Neuronal stem cell (in vitro differentiated cells): ENCODE measurements at regions not wholly inside any gene's neighbourhood (a gene's known extent, or its start where the extent isn't known, plus 50 kb on each side); places are given as distances from the start of the nearest gene placed in this dataset.
"Not testable (repeated sequence)": the region's sequence is repeated elsewhere in the genome, so short reads cannot be mapped to it uniquely, and the experiment has no call there.

Source experiments
- DNase-seq: peaks from one replicate; pipeline ENCODE4 v3.0.0-alpha.2; 2013; ENCODE audit warnings: low spot score
- H2AFZ ChIP-seq: one replicate; pipeline ENCODE4 v1.6.1; 2013; ENCODE audit warnings: mild to moderate bottlenecking, low read length, inconsistent platforms
- H2AK5ac ChIP-seq: 2 replicates; pipeline ENCODE4 v1.6.1; 2013; ENCODE audit warnings: low read depth, mild to moderate bottlenecking, inconsistent platforms, low read length, moderate library complexity, mixed read lengths
- H2BK120ac ChIP-seq: 2 replicates; pipeline ENCODE4 v1.6.1; 2013; ENCODE audit warnings: low read depth, mild to moderate bottlenecking, inconsistent platforms, low read length, moderate library complexity, mixed read lengths
- H2BK12ac ChIP-seq: one replicate; pipeline ENCODE4 v1.6.1; 2013; ENCODE audit warnings: low read length, inconsistent platforms
- H2BK15ac ChIP-seq: 2 replicates; pipeline ENCODE4 v1.6.1; 2013; ENCODE audit warnings: mild to moderate bottlenecking, low read length, inconsistent platforms, mixed read lengths
- H2BK5ac ChIP-seq: one replicate; pipeline ENCODE4 v1.6.1; 2013; ENCODE audit warnings: inconsistent platforms, mild to moderate bottlenecking, low read length, moderate library complexity
- H3K14ac ChIP-seq: one replicate; pipeline ENCODE4 v1.6.1; 2013; ENCODE audit warnings: low read length, inconsistent platforms
- H3K18ac ChIP-seq: 2 replicates; pipeline ENCODE4 v1.6.1; 2013; ENCODE audit warnings: low read length, inconsistent platforms
- H3K23ac ChIP-seq: 2 replicates; pipeline ENCODE4 v1.6.1; 2013; ENCODE audit warnings: low read depth, mild to moderate bottlenecking, mixed read lengths, low read length, inconsistent platforms; ENCODE audit not compliant: poor library complexity
- H3K27ac ChIP-seq: replicated peaks from 3 replicates; pipeline ENCODE4 v1.5.1; 2013; ENCODE audit warnings: low read length, inconsistent platforms
- H3K27me3 ChIP-seq, 3 experiments: 2 replicates each; pipeline ENCODE4 v1.6.1; 2013; ENCODE audit warnings: low read length in 3 of 3, mild to moderate bottlenecking in 2 of 3, inconsistent platforms in 1 of 3, low read depth in 1 of 3, mixed read lengths in 1 of 3, moderate library complexity in 1 of 3; ENCODE audit not compliant: control insufficient read depth in 3 of 3, insufficient read depth in 3 of 3
- H3K36me3 ChIP-seq, 2 donors: replicated peaks in 1 of 2; 2 replicates each; pipeline ENCODE4 v1.6.1; 2013; ENCODE audit warnings: low read length in 2 of 2; ENCODE audit not compliant: control insufficient read depth in 2 of 2, insufficient read depth in 2 of 2
- H3K4ac ChIP-seq: 2 replicates; pipeline ENCODE4 v1.6.1; 2013; ENCODE audit warnings: inconsistent platforms, mild to moderate bottlenecking, low read length, moderate library complexity
- H3K4me1 ChIP-seq, 2 donors: 1 replicate in 1 of 2; 2 replicates in 1 of 2; pipeline ENCODE4 v1.6.1; 2013; ENCODE audit warnings: low read length in 2 of 2, low read depth in 1 of 2; ENCODE audit not compliant: control insufficient read depth in 2 of 2, insufficient read depth in 1 of 2
- H3K4me2 ChIP-seq: one replicate; pipeline ENCODE4 v1.6.1; 2013; ENCODE audit warnings: mild to moderate bottlenecking, low read length, inconsistent platforms; ENCODE audit not compliant: insufficient read depth, poor library complexity, severe bottlenecking
- H3K4me3 ChIP-seq, 2 donors: 2 replicates each; pipeline ENCODE4 v1.5.1; 2013; ENCODE audit warnings: low read length in 2 of 2, mild to moderate bottlenecking in 2 of 2, inconsistent platforms in 1 of 2, moderate library complexity in 1 of 2
- H3K79me1 ChIP-seq: one replicate; pipeline ENCODE4 v1.6.1; 2013; ENCODE audit warnings: low read depth, mild to moderate bottlenecking, inconsistent platforms, low read length, moderate library complexity
- H3K9ac ChIP-seq: one replicate; pipeline ENCODE4 v1.6.1; 2013; ENCODE audit warnings: mild to moderate bottlenecking, low read depth, low read length, inconsistent platforms; ENCODE audit not compliant: poor library complexity
- H3K9me3 ChIP-seq, 2 donors: replicated peaks in 1 of 2; 2 replicates each; pipeline versions ENCODE3 to v1.6.1; 2013; ENCODE audit warnings: low read length in 2 of 2, mild to moderate bottlenecking in 2 of 2, inconsistent platforms in 1 of 2, low read depth in 1 of 2, mixed read lengths in 1 of 2, moderate library complexity in 1 of 2; ENCODE audit not compliant: control insufficient read depth in 2 of 2, insufficient read depth in 1 of 2
- H4K8ac ChIP-seq: one replicate; pipeline ENCODE4 v1.6.1; 2013; ENCODE audit warnings: low read depth, mild to moderate bottlenecking, inconsistent platforms, low read length, moderate library complexity
- H4K91ac ChIP-seq: one replicate; pipeline ENCODE4 v1.6.1; 2013; ENCODE audit warnings: low read length, low read depth, mild to moderate bottlenecking, inconsistent platforms; ENCODE audit not compliant: poor library complexity
- WGBS, 2 donors: extraction: QIAGEN DNeasy Blood & Tissue Kit; methylation state at CpG; one replicate each; pipeline ENCODE4 v1.1.7; 2013; ENCODE audit warnings: missing lambda C conversion rate in 2 of 2, mixed read lengths in 1 of 2; ENCODE audit not compliant: insufficient read length in 2 of 2, insufficient replicate concordance in 1 of 2; ENCODE audit errors: extremely low coverage in 2 of 2; 5-methylcytosine and 5-hydroxymethylcytosine counted together

GRCh38 chr3:194888062-194888461 lies 202.4 kb downstream of the FAM43A start:
- not testable (repeated sequence) for H4K8ac ChIP-seq, H3K4me2 ChIP-seq, H2BK120ac ChIP-seq, DNase-seq, H3K9ac ChIP-seq, H3K4me1 ChIP-seq, H3K4me3 ChIP-seq, H3K79me1 ChIP-seq, H2AK5ac ChIP-seq, H3K4ac ChIP-seq, H3K9me3 ChIP-seq, H3K27me3 ChIP-seq, H2BK15ac ChIP-seq, H3K27ac ChIP-seq, H3K14ac ChIP-seq, H2BK12ac ChIP-seq, H4K91ac ChIP-seq, H2AFZ ChIP-seq, H2BK5ac ChIP-seq, H3K36me3 ChIP-seq, H3K23ac ChIP-seq, H3K18ac ChIP-seq
- no CpG with 5 or more reads among the region's 3 CpGs for WGBS, 2 donors

GRCh38 chr3:194888916-194889315 lies 203.2 kb downstream of the FAM43A start:
- H2AK5ac ChIP-seq = no peak overlapping the region
- H3K4me2 ChIP-seq = no peak overlapping the region
- no peak overlapping the region for H2AFZ ChIP-seq
- H3K4me3 ChIP-seq = no peak overlapping the region
- H4K91ac ChIP-seq = no peak overlapping the region
- H4K8ac ChIP-seq = no peak overlapping the region
- H2BK15ac ChIP-seq = no peak overlapping the region
- no peaks in the 10 kb centered on the region for H3K36me3 ChIP-seq
- H3K79me1 ChIP-seq = no peaks in the 10 kb centered on the region
- no CpG with 5 or more reads among the region's 3 CpGs for WGBS, 2 donors
- no peak overlapping the region for H3K4ac ChIP-seq
- H3K23ac ChIP-seq = no peak overlapping the region
- H2BK5ac ChIP-seq = no peak overlapping the region
- no peak overlapping the region for H3K27ac ChIP-seq
- peaks cover 0 to 2% of the 10 kb centered on the region in 2 donors for H3K9me3 ChIP-seq
- no peaks in the 10 kb centered on the region for H3K4me1 ChIP-seq
- H3K18ac ChIP-seq = no peak overlapping the region
- H2BK120ac ChIP-seq = no peak overlapping the region
- no peaks in the 10 kb centered on the region for H3K27me3 ChIP-seq
- H3K9ac ChIP-seq = no peak overlapping the region
- H3K14ac ChIP-seq = no peak overlapping the region
- H2BK12ac ChIP-seq = no peak overlapping the region
- DNase-seq = no peak

GRCh38 chr3:194890091-194890490 lies 204.4 kb downstream of the FAM43A start:
- H2AFZ ChIP-seq = no peak overlapping the region
- H2BK15ac ChIP-seq = no peak overlapping the region
- H3K27me3 ChIP-seq = no peaks in the 10 kb centered on the region
- no peak overlapping the region for H3K4me2 ChIP-seq
- WGBS, 2 donors = no CpG with 5 or more reads among the region's 7 CpGs
- H3K36me3 ChIP-seq = no peaks in the 10 kb centered on the region
- no peak overlapping the region for H3K9ac ChIP-seq
- no peak overlapping the region for H3K14ac ChIP-seq
- H3K23ac ChIP-seq = no peak overlapping the region
- no peak for DNase-seq
- no peak overlapping the region for H2AK5ac ChIP-seq
- no peaks in the 10 kb centered on the region for H3K4me1 ChIP-seq
- no peak overlapping the region for H2BK120ac ChIP-seq
- H2BK12ac ChIP-seq = no peak overlapping the region
- H3K9me3 ChIP-seq = peaks cover 0 to 2% of the 10 kb centered on the region in 2 donors
- no peak overlapping the region for H3K4ac ChIP-seq
- no peak overlapping the region for H3K27ac ChIP-seq
- no peak overlapping the region for H3K18ac ChIP-seq
- H4K91ac ChIP-seq = no peak overlapping the region
- no peak overlapping the region for H4K8ac ChIP-seq
- H3K4me3 ChIP-seq = no peak overlapping the region
- H3K79me1 ChIP-seq = no peaks in the 10 kb centered on the region
- no peak overlapping the region for H2BK5ac ChIP-seq

GRCh38 chr3:194893121-194893987 lies 207.7 kb downstream of the FAM43A start:
- H4K91ac ChIP-seq = no peak overlapping the region
- H2BK5ac ChIP-seq = no peak overlapping the region
- H3K9ac ChIP-seq = no peak overlapping the region
- no peak overlapping the region for H2BK15ac ChIP-seq
- peaks cover 0 to 2% of the 10 kb centered on the region in 2 donors for H3K9me3 ChIP-seq
- no peaks in the 10 kb centered on the region for H3K4me1 ChIP-seq
- H2BK12ac ChIP-seq = no peak overlapping the region
- no peaks in the 10 kb centered on the region for H3K36me3 ChIP-seq
- H3K4ac ChIP-seq = no peak overlapping the region
- H3K14ac ChIP-seq = no peak overlapping the region
- H3K18ac ChIP-seq = no peak overlapping the region
- H2AK5ac ChIP-seq = no peak overlapping the region
- no peak overlapping the region for H3K4me3 ChIP-seq
- H3K27me3 ChIP-seq = no peaks in the 10 kb centered on the region
- no CpG with 5 or more reads among the region's 4 CpGs for WGBS, 2 donors
- H4K8ac ChIP-seq = no peak overlapping the region
- H3K23ac ChIP-seq = no peak overlapping the region
- H2BK120ac ChIP-seq = no peak overlapping the region
- DNase-seq = no peak
- H3K4me2 ChIP-seq = no peak overlapping the region
- H2AFZ ChIP-seq = no peak overlapping the region
- no peak overlapping the region for H3K27ac ChIP-seq
- no peaks in the 10 kb centered on the region for H3K79me1 ChIP-seq
